ENCODE measurements at regions not wholly inside any gene's neighbourhood (a gene's known extent, or its start where the extent isn't known, plus 50 kb on each side); places are given as distances from the start of the nearest gene placed in this dataset.
"Not testable (repeated sequence)": the region's sequence is repeated elsewhere in the genome, so short reads cannot be mapped to it uniquely, and the experiment has no call there.

- no peaks in the 10 kb centered on the region for H3K4me1 ChIP-seq
- WGBS, 3 donors = 85 to 100% (median 87%) methylated on average over 1 of the region's 1 CpG
Measured at GRCh38 chr7:109713366-109713765, 1143.7 kb downstream of the DNAJB9 start.

GRCh38 chr7:109719359-109719758, 1149.7 kb downstream of the DNAJB9 start:
- H3K27me3 ChIP-seq (ENCODE audit: insufficient read depth in 3 of 3, low read length in 2 of 3); H3K27ac ChIP-seq; H3K9me3 ChIP-seq; ATAC-seq; H3K4me3 ChIP-seq; DNase-seq; H3K36me3 ChIP-seq (ENCODE audit: insufficient read depth in 1 of 2, low read depth in 1 of 2); H3K4me1 ChIP-seq; intact Hi-C loops (cut with DNase I): not testable (repeated sequence)
- WGBS, 3 donors = 82 to 92% (median 92%) methylated on average over 8 of the region's 8 CpGs

More at GRCh38 chr7:109713366-109713765, 1143.7 kb downstream of the DNAJB9 start:
- H3K36me3 ChIP-seq (ENCODE audit: insufficient read depth in 1 of 2, low read depth in 1 of 2) = no peaks in the 10 kb centered on the region
- H3K27ac ChIP-seq = no peak overlapping the region
- H3K27me3 ChIP-seq (ENCODE audit: insufficient read depth in 3 of 3, low read length in 2 of 3) = no peaks in the 10 kb centered on the region
- no peak overlapping the region for H3K4me3 ChIP-seq
- no peak for TF ChIP-seq CTCF (IDR thresholded peaks at IDR 0.05)
- DNase-seq (no peak), ATAC-seq (no peak)
- intact Hi-C loops (cut with DNase I) = no loop called here
- H3K9me3 ChIP-seq = no peaks in the 10 kb centered on the region

- no peak for DNase-seq
- no peaks in the 10 kb centered on the region for H3K36me3 ChIP-seq (ENCODE audit: insufficient read depth in 1 of 2, low read depth in 1 of 2)
- ATAC-seq = no peak
- no peak for TF ChIP-seq CTCF (IDR thresholded peaks at IDR 0.05)
- H3K4me3 ChIP-seq = no peak overlapping the region
- H3K27ac ChIP-seq = no peak overlapping the region
- intact Hi-C loops (cut with DNase I) = no loop called here
- H3K27me3 ChIP-seq (ENCODE audit: insufficient read depth in 3 of 3, low read length in 2 of 3) = no peaks in the 10 kb centered on the region
- H3K4me1 ChIP-seq = no peaks in the 10 kb centered on the region
- no peaks in the 10 kb centered on the region for H3K9me3 ChIP-seq
Measured at GRCh38 chr7:109734601-109735000, 1164.9 kb downstream of the DNAJB9 start.

GRCh38 chr7:109735881-109736280, 1166.2 kb downstream of the DNAJB9 start:
- intact Hi-C loops (cut with DNase I) = no loop called here
- TF ChIP-seq CTCF (IDR thresholded peaks at IDR 0.05) = no peak
- no peaks in the 10 kb centered on the region for H3K36me3 ChIP-seq (ENCODE audit: insufficient read depth in 1 of 2, low read depth in 1 of 2)
- DNase-seq (no peak), ATAC-seq (no peak)
- no peak overlapping the region for H3K4me3 ChIP-seq
- no peak overlapping the region for H3K27ac ChIP-seq
- WGBS, 3 donors = 81 to 83% (median 83%) methylated on average over 5 of the region's 5 CpGs
- no peaks in the 10 kb centered on the region for H3K9me3 ChIP-seq
- no peaks in the 10 kb centered on the region for H3K27me3 ChIP-seq (ENCODE audit: insufficient read depth in 3 of 3, low read length in 2 of 3)
- H3K4me1 ChIP-seq = no peaks in the 10 kb centered on the region

GRCh38 chr7:109745677-109746410, 1176.2 kb downstream of the DNAJB9 start:
- Histone ChIP-seq H3K4me3 (no peak overlapping the region), H3K27me3 (ENCODE audit: insufficient read depth in 3 of 3, low read length in 2 of 3) (no peaks in the 10 kb centered on the region), H3K4me1 (no peaks in the 10 kb centered on the region), H3K9me3 (no peaks in the 10 kb centered on the region), H3K27ac (no peak overlapping the region), H3K36me3 (ENCODE audit: insufficient read depth in 1 of 2, low read depth in 1 of 2) (no peaks in the 10 kb centered on the region)
- 60 to 64% (median 62%) methylated on average over 4 of the region's 4 CpGs for WGBS, 3 donors
- no peak for TF ChIP-seq CTCF (IDR thresholded peaks at IDR 0.05)
- intact Hi-C loops (cut with DNase I) = no loop called here
- DNase-seq (no peak), ATAC-seq (no peak)
